ENCODE measurements at regions not wholly inside any gene's neighbourhood (a gene's known extent, or its start where the extent isn't known, plus 50 kb on each side); places are given as distances from the start of the nearest gene placed in this dataset.
A peak's percentile ranks its signal among the peaks of the same experiment; 100 is the strongest.

GRCh38 chr10:120111628-120112027, 219.1 kb downstream of the SEC23IP start:
- H3K4me1 ChIP-seq (ENCODE audit: insufficient read depth, insufficient read length), result no peaks in the 10 kb centered on the region
- no peak for TF ChIP-seq YY1 (IDR thresholded peaks at IDR 0.05; ENCODE audit: insufficient read depth, insufficient read length)
- no peak for TF ChIP-seq ZNF274 (IDR thresholded peaks at IDR 0.05; ENCODE audit: low read depth, low read length)
- no peak for TF ChIP-seq SUZ12 (IDR thresholded peaks at IDR 0.05; ENCODE audit: extremely low read depth, insufficient read depth, insufficient read length)
- H3K27me3 ChIP-seq (ENCODE audit: insufficient read depth, insufficient read length), result no peaks in the 10 kb centered on the region
- H3K9me3 ChIP-seq (ENCODE audit: insufficient read depth, low read length), result no peaks in the 10 kb centered on the region
- no peaks in the 10 kb centered on the region for H3K36me3 ChIP-seq (ENCODE audit: insufficient read depth, insufficient read length, low read length)
- no peak for DNase-seq (ENCODE audit: low read depth, low spot score)
- no peak overlapping the region for H3K9ac ChIP-seq (ENCODE audit: insufficient read length, low read depth)
- H3K4me3 ChIP-seq (ENCODE audit: insufficient read length, low read depth), result no peak overlapping the region

- H3K9ac ChIP-seq (ENCODE audit: insufficient read length, low read depth), result no peak overlapping the region
- no peaks in the 10 kb centered on the region for H3K4me1 ChIP-seq (ENCODE audit: insufficient read depth, insufficient read length)
- no peak for DNase-seq (ENCODE audit: low read depth, low spot score)
- no peak for TF ChIP-seq SUZ12 (IDR thresholded peaks at IDR 0.05; ENCODE audit: extremely low read depth, insufficient read depth, insufficient read length)
- TF ChIP-seq ZNF274 (IDR thresholded peaks at IDR 0.05; ENCODE audit: low read depth, low read length), result no peak
- no peak overlapping the region for H3K4me3 ChIP-seq (ENCODE audit: insufficient read length, low read depth)
- H3K27me3 ChIP-seq (ENCODE audit: insufficient read depth, insufficient read length), result no peaks in the 10 kb centered on the region
- no peaks in the 10 kb centered on the region for H3K36me3 ChIP-seq (ENCODE audit: insufficient read depth, insufficient read length, low read length)
- H3K9me3 ChIP-seq (ENCODE audit: insufficient read depth, low read length), result no peaks in the 10 kb centered on the region
Measured at GRCh38 chr10:120112809-120113208, 220.3 kb downstream of the SEC23IP start.

GRCh38 chr10:120115959-120116358, 223.4 kb downstream of the SEC23IP start:
- no peak overlapping the region for H3K4me3 ChIP-seq (ENCODE audit: insufficient read length, low read depth)
- TF ChIP-seq ZNF274 (IDR thresholded peaks at IDR 0.05; ENCODE audit: low read depth, low read length) (no peak), SUZ12 (IDR thresholded peaks at IDR 0.05; ENCODE audit: extremely low read depth, insufficient read depth, insufficient read length) (no peak), YY1 (IDR thresholded peaks at IDR 0.05; ENCODE audit: insufficient read depth, insufficient read length) (no peak)
- no peaks in the 10 kb centered on the region for H3K27me3 ChIP-seq (ENCODE audit: insufficient read depth, insufficient read length)
- H3K9me3 ChIP-seq (ENCODE audit: insufficient read depth, low read length), result no peaks in the 10 kb centered on the region
- no peaks in the 10 kb centered on the region for H3K36me3 ChIP-seq (ENCODE audit: insufficient read depth, insufficient read length, low read length)
- no peak overlapping the region for H3K9ac ChIP-seq (ENCODE audit: insufficient read length, low read depth)
- no peak for DNase-seq (ENCODE audit: low read depth, low spot score)
- H3K4me1 ChIP-seq (ENCODE audit: insufficient read depth, insufficient read length), result no peaks in the 10 kb centered on the region

GRCh38 chr10:120121768-120122167, 229.2 kb downstream of the SEC23IP start:
- H3K4me1 ChIP-seq (ENCODE audit: insufficient read depth, insufficient read length), result no peaks in the 10 kb centered on the region
- H3K36me3 ChIP-seq (ENCODE audit: insufficient read depth, insufficient read length, low read length), result no peaks in the 10 kb centered on the region
- no peak overlapping the region for H3K9ac ChIP-seq (ENCODE audit: insufficient read length, low read depth)
- no peak for DNase-seq (ENCODE audit: low read depth, low spot score)
- no peak for TF ChIP-seq ZNF274 (IDR thresholded peaks at IDR 0.05; ENCODE audit: low read depth, low read length)
- TF ChIP-seq YY1 (IDR thresholded peaks at IDR 0.05; ENCODE audit: insufficient read depth, insufficient read length), result no peak
- TF ChIP-seq SUZ12 (IDR thresholded peaks at IDR 0.05; ENCODE audit: extremely low read depth, insufficient read depth, insufficient read length), result no peak
- no peaks in the 10 kb centered on the region for H3K9me3 ChIP-seq (ENCODE audit: insufficient read depth, low read length)
- H3K27me3 ChIP-seq (ENCODE audit: insufficient read depth, insufficient read length), result no peaks in the 10 kb centered on the region
- no peak overlapping the region for H3K4me3 ChIP-seq (ENCODE audit: insufficient read length, low read depth)

- Histone ChIP-seq H3K4me3 (ENCODE audit: insufficient read length, low read depth) (no peak overlapping the region), H3K36me3 (ENCODE audit: insufficient read depth, insufficient read length, low read length) (no peaks in the 10 kb centered on the region), H3K4me1 (ENCODE audit: insufficient read depth, insufficient read length) (no peaks in the 10 kb centered on the region), H3K9me3 (ENCODE audit: insufficient read depth, low read length) (no peaks in the 10 kb centered on the region), H3K27me3 (ENCODE audit: insufficient read depth, insufficient read length) (no peaks in the 10 kb centered on the region), H3K9ac (ENCODE audit: insufficient read length, low read depth) (no peak overlapping the region)
- DNase-seq (ENCODE audit: low read depth, low spot score), result peak; percentile 64
- TF ChIP-seq SUZ12 (IDR thresholded peaks at IDR 0.05; ENCODE audit: extremely low read depth, insufficient read depth, insufficient read length), result no peak
- no peak for TF ChIP-seq YY1 (IDR thresholded peaks at IDR 0.05; ENCODE audit: insufficient read depth, insufficient read length)
- TF ChIP-seq ZNF274 (IDR thresholded peaks at IDR 0.05; ENCODE audit: low read depth, low read length), result no peak
Measured at GRCh38 chr10:120131183-120131582, 238.7 kb downstream of the SEC23IP start.

- Histone ChIP-seq H3K9ac (ENCODE audit: insufficient read length, low read depth) (no peak overlapping the region), H3K9me3 (ENCODE audit: insufficient read depth, low read length) (no peaks in the 10 kb centered on the region), H3K27me3 (ENCODE audit: insufficient read depth, insufficient read length) (no peaks in the 10 kb centered on the region), H3K36me3 (ENCODE audit: insufficient read depth, insufficient read length, low read length) (no peaks in the 10 kb centered on the region), H3K4me1 (ENCODE audit: insufficient read depth, insufficient read length) (no peaks in the 10 kb centered on the region), H3K4me3 (ENCODE audit: insufficient read length, low read depth) (no peak overlapping the region)
- DNase-seq (ENCODE audit: low read depth, low spot score), result no peak
- TF ChIP-seq SUZ12 (IDR thresholded peaks at IDR 0.05; ENCODE audit: extremely low read depth, insufficient read depth, insufficient read length) (no peak), YY1 (IDR thresholded peaks at IDR 0.05; ENCODE audit: insufficient read depth, insufficient read length) (no peak), ZNF274 (IDR thresholded peaks at IDR 0.05; ENCODE audit: low read depth, low read length) (no peak)
Measured at GRCh38 chr10:120132811-120133210, 240.3 kb downstream of the SEC23IP start.

- Histone ChIP-seq H3K4me1 (ENCODE audit: insufficient read depth, insufficient read length) (no peaks in the 10 kb centered on the region), H3K36me3 (ENCODE audit: insufficient read depth, insufficient read length, low read length) (no peaks in the 10 kb centered on the region), H3K9ac (ENCODE audit: insufficient read length, low read depth) (no peak overlapping the region), H3K9me3 (ENCODE audit: insufficient read depth, low read length) (no peaks in the 10 kb centered on the region), H3K4me3 (ENCODE audit: insufficient read length, low read depth) (no peak overlapping the region), H3K27me3 (ENCODE audit: insufficient read depth, insufficient read length) (no peaks in the 10 kb centered on the region)
- no peak for TF ChIP-seq SUZ12 (IDR thresholded peaks at IDR 0.05; ENCODE audit: extremely low read depth, insufficient read depth, insufficient read length)
- no peak for TF ChIP-seq ZNF274 (IDR thresholded peaks at IDR 0.05; ENCODE audit: low read depth, low read length)
- no peak for TF ChIP-seq YY1 (IDR thresholded peaks at IDR 0.05; ENCODE audit: insufficient read depth, insufficient read length)
- no peak for DNase-seq (ENCODE audit: low read depth, low spot score)
Measured at GRCh38 chr10:120138689-120139088, 246.2 kb downstream of the SEC23IP start.

GRCh38 chr10:120145107-120145506, 252.6 kb downstream of the SEC23IP start:
- Histone ChIP-seq H3K9me3 (ENCODE audit: insufficient read depth, low read length) (no peaks in the 10 kb centered on the region), H3K36me3 (ENCODE audit: insufficient read depth, insufficient read length, low read length) (no peaks in the 10 kb centered on the region), H3K9ac (ENCODE audit: insufficient read length, low read depth) (no peak overlapping the region), H3K4me1 (ENCODE audit: insufficient read depth, insufficient read length) (no peaks in the 10 kb centered on the region), H3K27me3 (ENCODE audit: insufficient read depth, insufficient read length) (no peaks in the 10 kb centered on the region), H3K4me3 (ENCODE audit: insufficient read length, low read depth) (no peak overlapping the region)
- no peak for DNase-seq (ENCODE audit: low read depth, low spot score)
- no peak for TF ChIP-seq YY1 (IDR thresholded peaks at IDR 0.05; ENCODE audit: insufficient read depth, insufficient read length)
- no peak for TF ChIP-seq ZNF274 (IDR thresholded peaks at IDR 0.05; ENCODE audit: low read depth, low read length)
- no peak for TF ChIP-seq SUZ12 (IDR thresholded peaks at IDR 0.05; ENCODE audit: extremely low read depth, insufficient read depth, insufficient read length)
